ENCODE measurements at regions not wholly inside any gene's neighbourhood (a gene's known extent, or its start where the extent isn't known, plus 50 kb on each side); places are given as distances from the start of the nearest gene placed in this dataset.

- Histone ChIP-seq H3K36me3 (ENCODE audit: insufficient read depth, low read length) (no peaks in the 10 kb centered on the region), H3K9me2 (ENCODE audit: insufficient read depth, low read length) (no peaks in the 10 kb centered on the region), H3K27ac (ENCODE audit: low read length) (no peak overlapping the region), H2AFZ (ENCODE audit: low read depth, low read length) (no peak overlapping the region), H3K9me3 (ENCODE audit: low read length) (no peaks in the 10 kb centered on the region), H3F3A (ENCODE audit: insufficient read depth, low read length, poor library complexity, severe bottlenecking) (no peaks in the 10 kb centered on the region), H4K20me1 (ENCODE audit: insufficient read depth) (no peaks in the 10 kb centered on the region), H3K79me2 (replicated peaks; ENCODE audit: insufficient read depth, low read length) (no peaks in the 10 kb centered on the region), H3K4me2 (ENCODE audit: low read length) (no peak overlapping the region), H3K9ac (ENCODE audit: low read length) (no peak overlapping the region), H3K27me3 (ENCODE audit: insufficient read depth, low read depth, low read length) (no peaks in the 10 kb centered on the region), H3K4me3 (ENCODE audit: low read length) (no peak overlapping the region)
- TF ChIP-seq RAD21 (conservative IDR thresholded peaks at IDR 0.05), result no peak
- no peak for TF ChIP-seq SMC3 (conservative IDR thresholded peaks at IDR 0.05; ENCODE audit: poor library complexity)
- TF ChIP-seq CTCF (IDR thresholded peaks at IDR 0.05; ENCODE audit: poor library complexity, severe bottlenecking), result no peak
- no peak for TF ChIP-seq EP300 (conservative IDR thresholded peaks at IDR 0.05; ENCODE audit: poor library complexity, severe bottlenecking)
- no peak for TF ChIP-seq POLR2AphosphoS5 (IDR thresholded peaks at IDR 0.05)
- TF ChIP-seq REST (IDR thresholded peaks at IDR 0.05; ENCODE audit: borderline replicate concordance), result no peak
- TF ChIP-seq TAF1 (IDR thresholded peaks at IDR 0.05; ENCODE audit: low read depth), result no peak
- TF ChIP-seq EZH2 (IDR thresholded peaks at IDR 0.05; ENCODE audit: borderline replicate concordance, insufficient read depth, low read length, poor library complexity, severe bottlenecking), result no peak
- TF ChIP-seq MXI1 (conservative IDR thresholded peaks at IDR 0.05; ENCODE audit: poor library complexity, severe bottlenecking), result no peak
Measured at GRCh38 chrX:22366906-22367305, 94.2 kb downstream of the CBLL2 start.

- Histone ChIP-seq H3K27ac (ENCODE audit: low read length) (no peak overlapping the region), H4K20me1 (ENCODE audit: insufficient read depth) (no peaks in the 10 kb centered on the region), H3K79me2 (replicated peaks; ENCODE audit: insufficient read depth, low read length) (no peaks in the 10 kb centered on the region), H3K9me2 (ENCODE audit: insufficient read depth, low read length) (no peaks in the 10 kb centered on the region), H3K9me3 (ENCODE audit: low read length) (no peaks in the 10 kb centered on the region), H3K4me2 (ENCODE audit: low read length) (no peak overlapping the region), H3K27me3 (ENCODE audit: insufficient read depth, low read depth, low read length) (no peaks in the 10 kb centered on the region), H3F3A (ENCODE audit: insufficient read depth, low read length, poor library complexity, severe bottlenecking) (no peaks in the 10 kb centered on the region), H3K4me3 (ENCODE audit: low read length) (no peak overlapping the region), H3K36me3 (ENCODE audit: insufficient read depth, low read length) (no peaks in the 10 kb centered on the region), H3K9ac (ENCODE audit: low read length) (no peak overlapping the region), H2AFZ (ENCODE audit: low read depth, low read length) (no peak overlapping the region)
- TF ChIP-seq SMC3 (conservative IDR thresholded peaks at IDR 0.05; ENCODE audit: poor library complexity) (no peak), MXI1 (conservative IDR thresholded peaks at IDR 0.05; ENCODE audit: poor library complexity, severe bottlenecking) (no peak), POLR2AphosphoS5 (IDR thresholded peaks at IDR 0.05) (no peak), REST (IDR thresholded peaks at IDR 0.05; ENCODE audit: borderline replicate concordance) (no peak), EP300 (conservative IDR thresholded peaks at IDR 0.05; ENCODE audit: poor library complexity, severe bottlenecking) (no peak), TAF1 (IDR thresholded peaks at IDR 0.05; ENCODE audit: low read depth) (no peak), RAD21 (conservative IDR thresholded peaks at IDR 0.05) (no peak), CTCF (IDR thresholded peaks at IDR 0.05; ENCODE audit: poor library complexity, severe bottlenecking) (no peak), EZH2 (IDR thresholded peaks at IDR 0.05; ENCODE audit: borderline replicate concordance, insufficient read depth, low read length, poor library complexity, severe bottlenecking) (no peak)
Measured at GRCh38 chrX:22373094-22373493, 100.4 kb downstream of the CBLL2 start.

Data from neural cell (in vitro differentiated cells).